Natural killer cell (primary cell): ENCODE measurements at regions not wholly inside any gene's neighbourhood (a gene's known extent, or its start where the extent isn't known, plus 50 kb on each side); places are given as distances from the start of the nearest gene placed in this dataset.

ENCODE experiments used
- ATAC-seq, 3 donors: fragments of 150-1000 bp in 2 of 3; fragments of 200-7000 bp in 1 of 3; cut with Tn5 transposase; 1 replicate in 1 of 3; 2 replicates in 2 of 3; pipeline ENCODE4 v1.10.0; 2021; ENCODE audit warnings: mild to moderate bottlenecking in 2 of 3, moderate library complexity in 2 of 3
- DNase-seq, 2 donors: peaks; one replicate each; pipeline versions ENCODE4 v3.0.0 to v3.0.0-alpha.2; 2013 to 2021; ENCODE audit warnings: mixed read lengths in 1 of 2
- H3K27ac ChIP-seq: one replicate; pipeline ENCODE4 v1.5.1; 2013; ENCODE audit warnings: mild to moderate bottlenecking, low read length
- H3K27me3 ChIP-seq: one replicate; pipeline ENCODE4 v1.6.1; 2013; ENCODE audit warnings: low read length; ENCODE audit not compliant: control insufficient read depth, insufficient read depth
- H3K36me3 ChIP-seq: one replicate; pipeline ENCODE4 v1.6.1; 2013; ENCODE audit warnings: low read length; ENCODE audit not compliant: control insufficient read depth, insufficient read depth
- H3K4me1 ChIP-seq: one replicate; pipeline ENCODE4 v1.6.1; 2013; ENCODE audit warnings: low read length; ENCODE audit not compliant: control insufficient read depth, insufficient read depth
- H3K4me3 ChIP-seq: one replicate; pipeline ENCODE4 v1.5.1; 2013; ENCODE audit warnings: low read length
- H3K9me3 ChIP-seq: one replicate; pipeline ENCODE4 v1.6.1; 2013; ENCODE audit warnings: low read length; ENCODE audit not compliant: control insufficient read depth, insufficient read depth
- H3K27ac Mint-ChIP-seq, 2 donors: one replicate each; pipeline ENCODE4 v1.8.0; 2022; ENCODE audit warnings: mild to moderate bottlenecking in 2 of 2, mixed read lengths in 2 of 2, moderate library complexity in 1 of 2
- H3K27me3 Mint-ChIP-seq, 2 donors: one replicate each; pipeline ENCODE4 v1.8.0; 2022; ENCODE audit warnings: low read depth in 2 of 2, mixed read lengths in 2 of 2
- H3K36me3 Mint-ChIP-seq: one replicate; pipeline ENCODE4 v1.8.0; 2022; ENCODE audit warnings: mixed read lengths
- H3K4me1 Mint-ChIP-seq, 2 donors: one replicate each; pipeline ENCODE4 v1.8.0; 2022; ENCODE audit warnings: mixed read lengths in 2 of 2
- H3K4me3 Mint-ChIP-seq: one replicate; pipeline ENCODE4 v1.8.0; 2022; ENCODE audit warnings: mild to moderate bottlenecking, moderate library complexity, mixed read lengths
- H3K9me3 Mint-ChIP-seq, 2 donors: one replicate each; pipeline ENCODE4 v1.8.0; 2022; ENCODE audit warnings: mixed read lengths in 2 of 2
- WGBS: methylation state at CpG from one replicate; pipeline ENCODE4 v1.1.7; 2013; ENCODE audit warnings: missing lambda C conversion rate; ENCODE audit not compliant: insufficient coverage; 5-methylcytosine and 5-hydroxymethylcytosine counted together
- intact Hi-C: fragments of 100-400 bp; cut with micrococcal nuclease; formaldehyde crosslinking; loops from one replicate; pipeline ENCODE4 v1.14.2; 2022
- TF ChIP-seq, protein P1 (sequence below): fragments of 200-600 bp; IDR thresholded peaks from one replicate; pipeline ENCODE4 v1.8.0; 2022; ENCODE audit warnings: antibody characterized with exemption

GRCh38 chr11:37468344-37468743, 870.3 kb upstream of the RAG2 start:
- H3K9me3 Mint-ChIP-seq: peaks cover 3 to 8% of the 10 kb centered on the region in 2 donors
- no peaks in the 10 kb centered on the region for H3K36me3 ChIP-seq
- no peaks in the 10 kb centered on the region for H3K4me1 Mint-ChIP-seq
- WGBS: 93% methylated on average over 4 of the region's 4 CpGs
- H3K4me1 ChIP-seq: no peaks in the 10 kb centered on the region
- H3K9me3 ChIP-seq: no peaks in the 10 kb centered on the region
- no peaks in the 10 kb centered on the region for H3K36me3 Mint-ChIP-seq
- H3K27me3 Mint-ChIP-seq: no peaks in the 10 kb centered on the region
- H3K27ac ChIP-seq: no peak overlapping the region
- ATAC-seq (no peak), DNase-seq (no peak)
- no peaks in the 10 kb centered on the region for H3K27me3 ChIP-seq
- TF ChIP-seq, protein P1, sequence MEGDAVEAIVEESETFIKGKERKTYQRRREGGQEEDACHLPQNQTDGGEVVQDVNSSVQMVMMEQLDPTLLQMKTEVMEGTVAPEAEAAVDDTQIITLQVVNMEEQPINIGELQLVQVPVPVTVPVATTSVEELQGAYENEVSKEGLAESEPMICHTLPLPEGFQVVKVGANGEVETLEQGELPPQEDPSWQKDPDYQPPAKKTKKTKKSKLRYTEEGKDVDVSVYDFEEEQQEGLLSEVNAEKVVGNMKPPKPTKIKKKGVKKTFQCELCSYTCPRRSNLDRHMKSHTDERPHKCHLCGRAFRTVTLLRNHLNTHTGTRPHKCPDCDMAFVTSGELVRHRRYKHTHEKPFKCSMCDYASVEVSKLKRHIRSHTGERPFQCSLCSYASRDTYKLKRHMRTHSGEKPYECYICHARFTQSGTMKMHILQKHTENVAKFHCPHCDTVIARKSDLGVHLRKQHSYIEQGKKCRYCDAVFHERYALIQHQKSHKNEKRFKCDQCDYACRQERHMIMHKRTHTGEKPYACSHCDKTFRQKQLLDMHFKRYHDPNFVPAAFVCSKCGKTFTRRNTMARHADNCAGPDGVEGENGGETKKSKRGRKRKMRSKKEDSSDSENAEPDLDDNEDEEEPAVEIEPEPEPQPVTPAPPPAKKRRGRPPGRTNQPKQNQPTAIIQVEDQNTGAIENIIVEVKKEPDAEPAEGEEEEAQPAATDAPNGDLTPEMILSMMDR: no peak
- H3K27ac Mint-ChIP-seq: no peak overlapping the region
- intact Hi-C loops: no loop called here
- no peak overlapping the region for H3K4me3 Mint-ChIP-seq
- no peak overlapping the region for H3K4me3 ChIP-seq

DNA sequence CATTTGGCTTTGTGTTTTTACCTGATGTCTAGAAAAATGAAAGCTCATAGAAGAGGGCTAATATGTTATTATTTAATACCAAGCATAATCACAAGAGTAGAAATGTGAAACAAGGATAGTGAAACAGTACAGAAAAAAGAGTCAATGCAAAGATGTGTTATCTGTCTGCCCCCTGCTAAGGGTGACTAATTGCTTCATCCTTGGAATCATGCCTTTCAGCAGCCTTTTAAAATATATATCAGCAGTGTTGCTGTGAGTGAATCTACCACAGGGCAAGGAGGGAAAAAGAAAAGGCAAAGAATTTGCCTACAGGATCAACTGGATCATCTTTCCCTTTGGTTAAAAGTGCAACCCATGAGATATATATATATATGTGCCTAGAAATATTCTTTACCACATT, 867.2 kb upstream of the RAG2 start:
- Mint-ChIP-seq H3K9me3 (peaks cover 3 to 8% of the 10 kb centered on the region in 2 donors), H3K36me3 (no peaks in the 10 kb centered on the region), H3K27me3 (no peaks in the 10 kb centered on the region), H3K4me3 (no peak overlapping the region), H3K4me1 (no peaks in the 10 kb centered on the region), H3K27ac (no peak overlapping the region)
- Histone ChIP-seq H3K27ac (no peak overlapping the region), H3K4me1 (no peaks in the 10 kb centered on the region), H3K9me3 (no peaks in the 10 kb centered on the region), H3K36me3 (no peaks in the 10 kb centered on the region), H3K27me3 (no peaks in the 10 kb centered on the region), H3K4me3 (no peak overlapping the region)
- intact Hi-C loops: no loop called here
- no peak for ATAC-seq
- TF ChIP-seq, protein P1: no peak
- DNase-seq: no peak

DNA sequence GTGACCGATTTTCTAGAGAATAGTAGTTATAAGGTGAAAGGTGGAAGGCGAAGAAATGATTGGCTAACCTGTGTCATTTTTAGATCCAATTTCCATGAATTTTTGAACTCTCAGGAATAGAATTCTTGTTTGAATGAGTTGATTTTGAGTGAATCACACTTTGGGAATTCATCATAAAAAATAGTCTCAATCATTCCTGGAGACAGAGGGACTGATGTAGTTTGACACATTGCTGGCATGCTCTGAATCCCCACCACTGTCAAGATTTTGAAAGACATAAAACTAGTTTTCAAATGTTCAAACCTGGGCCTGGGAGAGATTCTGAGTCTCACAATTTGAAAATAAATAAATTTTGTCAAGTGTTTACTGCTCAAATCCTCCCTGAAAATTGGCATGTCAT, 861.4 kb upstream of the RAG2 start:
- no peaks in the 10 kb centered on the region for H3K4me1 ChIP-seq
- Mint-ChIP-seq H3K9me3 (peaks cover 0 to 2% of the 10 kb centered on the region in 2 donors), H3K27me3 (no peaks in the 10 kb centered on the region), H3K4me1 (no peaks in the 10 kb centered on the region), H3K36me3 (no peaks in the 10 kb centered on the region), H3K27ac (no peak overlapping the region), H3K4me3 (no peak overlapping the region)
- no peak overlapping the region for H3K27ac ChIP-seq
- H3K36me3 ChIP-seq: no peaks in the 10 kb centered on the region
- H3K4me3 ChIP-seq: no peak overlapping the region
- no peak for ATAC-seq
- no peak for DNase-seq
- WGBS: 95% methylated on average over 2 of the region's 2 CpGs
- H3K9me3 ChIP-seq: no peaks in the 10 kb centered on the region
- intact Hi-C loops: no loop called here
- TF ChIP-seq, protein P1: no peak
- H3K27me3 ChIP-seq: no peaks in the 10 kb centered on the region

DNA sequence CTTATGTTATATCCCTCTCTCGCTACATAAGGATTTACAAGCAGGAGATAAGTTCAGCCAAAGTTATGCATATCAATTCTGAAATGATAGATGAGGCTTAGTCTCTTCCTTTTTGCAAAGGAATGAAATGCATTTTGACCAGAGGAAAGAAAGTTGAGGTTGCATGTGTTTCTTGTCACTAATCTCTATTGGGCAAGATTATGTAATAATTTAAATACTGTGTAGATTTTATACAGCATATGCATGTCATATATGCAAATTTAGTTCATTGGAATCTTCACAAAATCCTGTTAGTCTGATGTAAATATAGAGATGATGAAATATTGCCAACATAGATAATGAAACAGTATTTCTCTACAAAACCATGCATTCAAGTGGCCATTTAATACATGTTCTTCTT, 858.7 kb upstream of the RAG2 start:
- TF ChIP-seq, protein P1: no peak
- Mint-ChIP-seq H3K27me3 (no peaks in the 10 kb centered on the region), H3K4me3 (no peak overlapping the region)

More for the DNA sequence above, 858.7 kb upstream of the RAG2 start:
- Histone ChIP-seq H3K4me1 (no peaks in the 10 kb centered on the region), H3K27ac (no peak overlapping the region), H3K36me3 (no peaks in the 10 kb centered on the region), H3K27me3 (no peaks in the 10 kb centered on the region), H3K9me3 (no peaks in the 10 kb centered on the region), H3K4me3 (no peak overlapping the region)
- Mint-ChIP-seq H3K4me1 (peaks cover 14 to 17% of the 10 kb centered on the region in 2 donors), H3K36me3 (no peaks in the 10 kb centered on the region), H3K27ac (no peak overlapping the region), H3K9me3 (peaks cover 0 to 4% of the 10 kb centered on the region in 2 donors)
- ATAC-seq (no peak), DNase-seq (no peak)
- WGBS: no CpG with 5 or more reads among the region's 1 CpG
- intact Hi-C loops: no loop called here
